ENCODE measurements at regions not wholly inside any gene's neighbourhood (a gene's known extent, or its start where the extent isn't known, plus 50 kb on each side); places are given as distances from the start of the nearest gene placed in this dataset.

DNA sequence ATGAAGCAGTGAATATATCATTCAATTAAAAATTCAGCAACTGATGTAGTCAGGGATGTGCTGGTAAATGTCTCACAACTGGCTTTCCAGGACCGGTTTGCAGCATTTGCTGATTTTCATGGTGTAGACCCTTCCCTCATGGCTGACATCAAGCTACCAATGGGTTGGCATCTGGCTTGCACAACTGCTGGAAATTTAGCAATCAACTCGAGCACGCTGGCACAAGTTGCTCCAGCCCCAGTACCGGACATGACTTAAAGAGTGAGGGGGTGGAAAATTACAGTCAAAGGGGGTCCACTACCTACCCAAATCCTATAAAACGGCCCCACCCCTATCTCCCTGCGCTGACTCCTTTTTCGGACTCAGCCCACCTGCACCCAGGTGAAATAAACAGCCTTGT, 198.4 kb upstream of the NRP1 start:
- TF ChIP-seq POLR2A (IDR thresholded peaks at IDR 0.05) (no peak), CTCF (IDR thresholded peaks at IDR 0.05) (no peak), POLR2AphosphoS5 (IDR thresholded peaks at IDR 0.05) (no peak), EP300 (IDR thresholded peaks at IDR 0.05) (no peak)

Measured in stomach (tissue), 4 donors.